NOMO-1 (cell line): ENCODE measurements at regions not wholly inside any gene's neighbourhood (a gene's known extent, or its start where the extent isn't known, plus 50 kb on each side); places are given as distances from the start of the nearest gene placed in this dataset.
"Not testable (repeated sequence)": the region's sequence is repeated elsewhere in the genome, so short reads cannot be mapped to it uniquely, and the experiment has no call there.

Source experiments
- DNase-seq, 2 experiments: peaks; one replicate each; lab custom pipeline; 2025; ENCODE audit not compliant: unreplicated experiment in 2 of 2; lab: John Stamatoyannopoulos, UW

DNA sequence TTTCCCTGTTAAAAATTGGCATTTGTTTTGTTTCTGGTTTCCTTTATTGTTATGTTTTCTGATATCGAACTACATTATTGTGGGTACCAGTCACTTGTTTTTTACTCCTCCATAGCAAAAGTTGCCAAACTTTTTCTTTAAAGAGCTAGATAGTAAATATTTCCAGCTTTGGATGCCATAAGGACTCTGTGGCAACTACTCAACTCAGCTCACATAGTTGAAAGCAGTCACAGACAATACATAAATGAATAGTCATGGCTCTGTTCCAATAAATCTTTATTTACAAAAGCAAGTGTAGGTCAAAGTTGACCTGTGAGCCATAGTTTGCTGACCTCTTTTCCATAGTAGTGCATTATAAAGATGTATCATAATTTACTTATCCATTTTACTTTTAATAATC, 305.0 kb downstream of the RASEF start:
- DNase-seq, result no peak

DNA sequence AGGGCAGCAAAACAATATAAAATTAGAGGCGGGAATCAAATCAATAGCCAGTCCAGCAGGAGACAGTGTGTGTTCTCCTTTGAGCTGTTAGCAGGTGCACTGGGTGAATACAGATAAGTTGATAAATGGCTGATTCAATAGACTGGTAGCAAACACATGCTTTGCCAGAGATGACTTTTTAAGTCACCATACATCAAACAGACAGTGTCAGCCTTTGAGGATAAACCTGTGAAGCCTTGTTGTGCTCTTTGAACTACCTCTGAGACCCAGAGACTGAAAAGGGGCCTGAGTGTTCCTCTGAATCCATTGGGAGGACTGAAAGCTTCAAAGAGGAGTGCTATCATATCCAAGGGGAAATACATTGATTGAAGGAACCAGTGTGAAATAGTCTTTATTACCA, 301.9 kb downstream of the RASEF start:
- DNase-seq, result no peak

GRCh38 chr9:82761956-82762355, 301.0 kb downstream of the RASEF start:
- DNase-seq, result no peak

DNA sequence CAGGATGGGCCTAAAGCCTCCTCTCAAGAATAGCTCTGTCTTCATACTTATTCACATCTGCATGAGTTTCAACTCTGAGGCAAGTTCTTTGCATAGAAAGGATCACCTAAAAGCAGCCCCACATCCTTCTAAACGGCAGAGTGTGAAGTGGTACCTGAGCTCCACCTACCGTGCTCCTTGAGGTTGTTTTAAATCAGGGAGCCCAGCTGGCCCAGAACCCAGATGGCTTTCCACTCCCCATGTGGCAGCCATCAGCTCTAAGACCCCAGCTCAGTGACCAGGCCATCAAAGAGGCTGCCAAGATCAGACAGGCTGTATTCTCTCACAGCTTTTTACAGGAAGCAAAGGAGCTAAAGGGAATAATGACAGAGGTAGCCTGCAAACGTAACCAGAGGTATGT, 299.3 kb downstream of the RASEF start:
- DNase-seq, result no peak

GRCh38 chr9:82764061-82764668, 298.8 kb downstream of the RASEF start:
- no peak for DNase-seq

GRCh38 chr9:82774707-82775231, 288.2 kb downstream of the RASEF start:
- DNase-seq, result not testable (repeated sequence)

GRCh38 chr9:82776508-82776907, 286.4 kb downstream of the RASEF start:
- DNase-seq, result no peak

- DNase-seq, result no peak
Measured at GRCh38 chr9:82777366-82777765, 285.6 kb downstream of the RASEF start.

GRCh38 chr9:82778923-82779322, 284.0 kb downstream of the RASEF start:
- DNase-seq, result not testable (repeated sequence)

GRCh38 chr9:82780017-82780416, 282.9 kb downstream of the RASEF start:
- DNase-seq, result no peak

DNA sequence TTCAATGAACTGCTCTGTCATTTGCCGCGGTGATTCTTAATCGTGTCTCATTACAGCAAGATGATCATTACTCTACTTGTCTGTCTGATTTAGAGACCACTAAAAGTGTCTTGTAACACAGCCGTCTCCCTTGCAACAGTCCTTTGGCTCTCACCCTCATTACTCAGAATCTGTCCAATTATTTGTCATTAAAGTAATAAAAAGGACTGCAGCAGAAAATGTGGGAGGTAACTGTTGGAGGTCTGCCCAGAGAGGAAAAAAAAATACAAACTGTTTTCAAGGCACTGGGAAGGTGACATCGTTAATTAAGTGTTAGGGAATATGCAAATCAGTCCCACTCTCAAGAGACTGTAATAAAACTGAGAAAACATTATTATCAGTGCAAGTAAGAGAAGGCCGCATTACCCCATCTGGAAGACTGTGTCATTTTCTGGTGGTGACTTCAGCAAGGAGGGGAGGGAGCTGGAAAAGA, 281.0 kb downstream of the RASEF start:
- DNase-seq, result no peak

DNA sequence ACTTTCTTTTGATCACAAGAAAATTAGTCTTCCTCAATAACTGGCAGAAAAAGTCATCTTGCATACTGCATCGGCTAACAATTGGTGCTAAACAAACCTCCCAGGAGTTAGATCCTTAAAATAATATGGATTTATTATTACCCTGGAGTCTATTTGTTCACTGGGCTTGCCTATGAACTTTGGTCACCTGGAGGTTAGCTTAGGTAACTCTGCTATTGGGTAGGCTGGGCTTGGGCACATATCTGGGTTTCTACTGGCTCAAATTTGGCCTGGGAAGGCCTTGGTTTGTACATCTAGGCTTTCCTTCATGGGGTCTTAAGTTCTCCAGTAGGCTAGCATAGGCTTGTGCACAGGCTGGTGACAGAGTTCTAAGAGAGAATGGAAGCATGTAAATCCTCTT, 279.9 kb downstream of the RASEF start:
- no peak for DNase-seq

- no peak for DNase-seq
Measured at GRCh38 chr9:82784589-82784988, 278.4 kb downstream of the RASEF start.

DNA sequence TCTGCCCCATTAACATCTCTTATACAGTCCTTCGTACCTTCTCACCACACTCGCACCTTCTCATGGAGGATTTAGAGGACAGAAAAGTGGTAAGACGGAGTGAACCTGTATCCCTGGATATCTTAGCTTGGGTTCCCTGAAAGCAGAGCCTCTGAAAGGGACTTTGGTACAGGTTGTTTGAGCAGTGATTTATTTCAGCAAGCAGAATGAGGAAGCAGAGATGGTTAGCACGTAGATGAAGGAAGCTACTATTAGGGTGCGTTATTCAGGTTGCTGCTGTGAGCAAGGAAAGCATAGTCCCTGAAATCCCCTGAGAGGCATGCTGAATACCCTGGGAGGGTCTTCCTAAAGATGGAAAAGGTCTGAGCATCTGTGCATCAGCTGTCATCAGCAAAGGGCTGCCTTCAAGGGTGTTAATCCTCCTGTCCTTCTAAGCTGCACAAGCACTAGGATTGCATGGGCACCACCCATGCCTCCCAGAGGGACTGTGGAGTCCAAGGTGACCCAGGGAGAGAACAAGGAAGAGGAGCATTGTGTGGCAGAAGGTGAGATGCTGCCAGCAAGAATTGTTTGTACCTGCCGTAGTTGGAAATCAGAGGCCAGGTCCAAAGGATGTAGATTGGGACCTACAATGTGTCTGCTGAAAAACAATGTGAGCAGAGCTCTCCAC, 273.7 kb downstream of the RASEF start:
- DNase-seq, result no peak

DNA sequence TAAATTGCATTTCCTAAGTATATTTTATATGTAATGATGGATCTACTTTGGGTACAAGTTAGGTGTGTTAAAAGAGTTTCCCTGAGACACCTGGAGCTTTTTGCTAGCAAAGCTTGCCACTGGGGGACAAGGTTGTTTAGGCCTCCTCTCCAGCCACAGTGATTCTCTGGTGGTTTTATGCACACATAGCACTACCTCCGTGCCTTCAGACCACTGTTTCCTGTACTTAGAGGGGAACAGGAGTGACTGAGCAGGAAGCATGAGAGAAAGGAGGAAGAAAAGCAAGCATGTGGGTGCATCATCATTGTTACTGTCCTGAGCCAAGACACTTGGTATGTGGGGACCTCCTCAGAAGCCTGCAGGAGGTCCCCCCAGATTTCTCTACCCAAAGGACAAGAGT, 272.1 kb downstream of the RASEF start:
- no peak for DNase-seq

- DNase-seq, result no peak
Measured at GRCh38 chr9:82791692-82792091, 271.2 kb downstream of the RASEF start.

DNA sequence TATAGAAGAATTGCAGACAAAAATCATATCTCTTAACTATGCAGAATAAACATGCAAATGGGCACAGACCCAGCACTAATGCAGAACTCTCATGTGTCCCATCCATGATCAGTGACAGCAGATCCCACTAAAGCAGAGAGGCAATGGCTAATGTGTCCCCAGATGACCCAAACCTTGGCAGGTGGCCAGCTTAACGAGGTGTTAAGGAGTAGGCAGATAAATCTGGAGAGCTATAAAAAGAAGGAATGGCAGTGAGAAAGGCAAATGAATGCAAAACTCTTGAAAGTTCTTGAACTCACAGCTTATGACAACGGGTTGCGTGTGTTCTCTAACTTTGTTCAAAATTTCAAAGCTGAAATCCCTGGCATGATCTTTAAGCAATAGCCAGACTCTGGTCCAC, 265.4 kb downstream of the RASEF start:
- DNase-seq, result no peak

GRCh38 chr9:82799286-82799685, 263.7 kb downstream of the RASEF start:
- no peak for DNase-seq

- DNase-seq, result no peak
Measured at GRCh38 chr9:82805027-82805426, 257.9 kb downstream of the RASEF start.

- no peak for DNase-seq
Measured at GRCh38 chr9:82808478-82808877, 254.5 kb downstream of the RASEF start.

- DNase-seq, result no peak
Measured at GRCh38 chr9:82810915-82811314, 252.0 kb downstream of the RASEF start.

GRCh38 chr9:82819260-82819659, 243.7 kb downstream of the RASEF start:
- DNase-seq, result no peak
